GM10266 (cell line): ENCODE measurements at regions not wholly inside any gene's neighbourhood (a gene's known extent, or its start where the extent isn't known, plus 50 kb on each side); places are given as distances from the start of the nearest gene placed in this dataset.
A peak's percentile ranks its signal among the peaks of the same experiment; 100 is the strongest.

Experiments used
- DNase-seq: peaks from one replicate; pipeline ENCODE4 v3.0.0; 2012; ENCODE audit errors: extremely low spot score
- TF ChIP-seq, protein P1 (sequence below): IDR thresholded peaks from 2 replicates; pipeline ENCODE4 v1.5.1; 2012; ENCODE audit warnings: mild to moderate bottlenecking, low read depth; ENCODE audit not compliant: control insufficient read depth, insufficient read depth; ENCODE audit errors: missing control alignments

DNA sequence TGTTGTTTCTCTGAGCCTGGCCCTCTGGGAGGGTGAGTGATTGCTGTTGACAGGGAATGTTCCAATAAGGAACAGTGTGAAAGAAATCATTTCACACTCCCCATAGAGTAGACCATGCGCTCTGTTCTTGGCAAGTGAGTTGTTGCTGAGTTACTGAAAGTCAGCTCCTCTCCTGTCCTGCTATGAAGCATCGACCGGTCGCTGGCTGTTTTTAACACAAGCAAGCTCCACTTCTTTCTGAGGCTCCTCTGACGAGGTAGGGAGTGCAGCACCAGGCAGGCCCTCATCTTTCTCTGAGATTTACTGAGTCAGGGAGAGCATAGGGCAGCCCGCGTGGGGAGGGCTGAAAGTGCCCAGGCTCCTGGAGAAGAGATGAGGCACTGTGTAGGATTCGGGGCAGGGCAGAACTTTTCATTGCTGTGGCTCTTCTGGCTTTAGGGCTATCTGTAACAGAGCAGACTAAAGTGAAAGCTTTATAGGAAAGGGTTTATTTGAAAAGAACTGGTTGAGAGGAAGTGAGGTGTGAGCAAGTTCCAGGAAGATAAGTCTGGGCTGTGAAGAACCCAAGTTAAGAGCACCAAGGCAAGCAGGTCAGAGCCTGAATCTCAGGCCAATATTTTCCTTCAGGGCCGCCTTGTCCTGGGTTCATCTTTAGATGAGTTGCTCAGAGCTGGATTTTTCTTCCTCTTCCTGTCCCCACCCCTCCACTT is 332.2 kb downstream of the CCSER2 start:
- no peak for DNase-seq
- TF ChIP-seq, protein P1, sequence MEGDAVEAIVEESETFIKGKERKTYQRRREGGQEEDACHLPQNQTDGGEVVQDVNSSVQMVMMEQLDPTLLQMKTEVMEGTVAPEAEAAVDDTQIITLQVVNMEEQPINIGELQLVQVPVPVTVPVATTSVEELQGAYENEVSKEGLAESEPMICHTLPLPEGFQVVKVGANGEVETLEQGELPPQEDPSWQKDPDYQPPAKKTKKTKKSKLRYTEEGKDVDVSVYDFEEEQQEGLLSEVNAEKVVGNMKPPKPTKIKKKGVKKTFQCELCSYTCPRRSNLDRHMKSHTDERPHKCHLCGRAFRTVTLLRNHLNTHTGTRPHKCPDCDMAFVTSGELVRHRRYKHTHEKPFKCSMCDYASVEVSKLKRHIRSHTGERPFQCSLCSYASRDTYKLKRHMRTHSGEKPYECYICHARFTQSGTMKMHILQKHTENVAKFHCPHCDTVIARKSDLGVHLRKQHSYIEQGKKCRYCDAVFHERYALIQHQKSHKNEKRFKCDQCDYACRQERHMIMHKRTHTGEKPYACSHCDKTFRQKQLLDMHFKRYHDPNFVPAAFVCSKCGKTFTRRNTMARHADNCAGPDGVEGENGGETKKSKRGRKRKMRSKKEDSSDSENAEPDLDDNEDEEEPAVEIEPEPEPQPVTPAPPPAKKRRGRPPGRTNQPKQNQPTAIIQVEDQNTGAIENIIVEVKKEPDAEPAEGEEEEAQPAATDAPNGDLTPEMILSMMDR, result no peak

DNA sequence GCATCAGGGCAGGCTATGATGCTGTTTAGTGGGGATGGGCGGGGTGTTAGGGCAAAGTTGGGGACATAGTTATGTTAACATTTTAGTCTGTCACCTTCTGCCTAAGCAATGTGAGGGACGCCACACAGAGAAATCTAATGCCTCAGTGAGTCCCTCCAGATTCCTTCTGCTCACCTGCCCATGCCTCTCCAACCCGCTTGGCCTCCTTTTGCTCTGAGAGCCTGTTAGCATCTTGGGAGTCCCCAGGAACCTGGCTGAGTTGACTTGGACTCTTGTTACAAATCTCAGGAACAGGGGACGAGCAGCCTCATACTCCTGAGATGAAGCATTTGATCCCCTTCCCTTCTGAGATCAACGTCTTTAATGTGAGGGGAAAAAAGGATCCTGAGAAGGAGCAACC is 336.8 kb downstream of the CCSER2 start:
- no peak for DNase-seq
- TF ChIP-seq, protein P1, result no peak

DNA sequence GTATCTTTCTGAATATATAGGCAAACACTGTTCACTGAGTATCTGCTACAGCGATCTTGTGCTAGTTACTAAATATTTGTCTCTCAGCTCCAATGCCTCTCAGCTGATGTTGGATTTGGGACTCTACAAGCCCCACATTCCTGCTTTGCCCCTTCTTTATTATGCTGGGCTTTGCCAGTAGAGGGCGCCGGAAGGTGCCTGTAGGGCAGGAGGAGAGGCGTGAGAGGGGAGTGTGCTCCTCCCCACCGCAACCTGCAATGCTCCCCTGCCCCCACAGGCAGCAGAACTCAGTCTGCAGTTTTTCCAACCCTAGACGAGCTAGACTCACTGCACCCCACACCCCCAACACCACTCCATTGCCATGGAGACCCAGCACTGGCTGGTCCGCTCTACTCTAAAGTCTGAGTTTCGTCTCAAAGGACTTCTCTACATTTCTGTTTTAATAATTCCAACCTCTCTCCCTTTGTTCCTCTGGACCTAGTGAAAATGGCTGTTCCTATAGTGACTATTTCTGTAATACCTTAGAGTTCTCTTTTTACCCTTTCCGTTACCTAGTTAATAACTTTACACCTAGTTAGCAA is 337.6 kb downstream of the CCSER2 start:
- DNase-seq, result peak; percentile 33
- TF ChIP-seq, protein P1, result peak; percentile 76

DNA sequence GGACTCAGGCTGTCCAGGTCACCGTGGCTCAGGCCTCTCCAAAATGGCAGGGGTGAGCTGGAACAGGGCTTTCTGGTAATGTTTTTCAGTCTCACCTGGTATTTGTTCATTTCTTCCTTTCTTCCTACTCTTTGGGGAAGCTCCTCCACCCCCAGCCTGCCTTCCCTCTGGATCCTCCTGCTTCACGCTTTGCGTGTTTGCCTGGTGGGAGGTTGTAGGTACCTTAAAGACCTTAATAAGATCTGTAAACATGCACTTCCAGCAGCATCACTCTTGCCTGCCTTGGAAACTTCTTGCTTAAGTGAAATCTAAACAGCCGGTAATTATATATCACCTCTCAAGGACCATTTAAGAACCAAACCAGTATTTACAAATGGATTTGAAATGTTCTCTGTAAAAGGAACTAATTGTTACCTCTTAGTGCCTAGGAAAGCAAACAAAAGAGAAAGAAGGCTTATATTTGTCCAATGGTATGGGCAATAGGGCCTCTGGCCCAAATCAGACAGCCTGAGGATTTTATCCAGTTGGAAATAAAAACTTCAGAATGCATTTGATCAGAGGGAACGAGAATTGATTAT is 339.9 kb downstream of the CCSER2 start:
- no peak for DNase-seq

DNA sequence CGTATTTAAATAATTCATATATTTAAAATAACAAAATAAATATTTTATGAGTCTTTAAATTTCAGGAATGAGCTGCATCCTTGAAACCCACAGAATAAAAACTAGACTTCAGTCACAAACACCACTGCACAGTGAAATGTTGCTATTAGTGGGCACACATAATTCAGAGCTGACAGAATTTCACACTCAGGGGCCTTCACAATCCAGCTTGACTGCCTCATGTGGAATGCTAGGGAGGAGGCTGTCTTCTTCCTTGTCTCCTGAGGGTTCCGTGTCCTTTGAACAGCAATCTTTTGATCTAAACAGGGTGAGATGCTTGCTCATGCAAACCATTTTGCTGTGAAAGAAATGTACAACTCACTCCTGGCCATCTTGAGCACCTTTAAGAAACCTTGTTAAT is 346.7 kb downstream of the CCSER2 start:
- no peak for DNase-seq
- TF ChIP-seq, protein P1, result no peak

More for the DNA sequence above, 339.9 kb downstream of the CCSER2 start:
- TF ChIP-seq, protein P1, result no peak

DNA sequence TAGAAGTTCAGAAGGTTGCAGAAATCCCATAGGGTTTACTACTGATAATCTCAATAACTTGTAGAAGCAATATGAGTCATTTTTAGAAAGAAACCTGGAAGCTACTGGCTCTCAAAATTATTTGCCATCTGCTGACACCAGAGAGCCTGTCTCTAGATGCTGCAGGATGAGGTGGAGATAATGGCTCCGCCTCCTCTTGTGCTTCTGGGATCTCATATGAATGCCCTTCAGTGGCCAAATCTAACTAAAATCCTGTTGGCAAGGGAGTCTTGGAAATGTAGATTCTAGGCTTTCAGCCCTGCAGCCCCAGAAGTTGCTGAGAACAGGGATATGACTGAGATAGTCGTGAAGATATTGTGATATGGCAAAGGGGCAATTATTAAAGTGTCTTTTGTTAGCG is 348.1 kb downstream of the CCSER2 start:
- no peak for DNase-seq
- TF ChIP-seq, protein P1, result no peak

DNA sequence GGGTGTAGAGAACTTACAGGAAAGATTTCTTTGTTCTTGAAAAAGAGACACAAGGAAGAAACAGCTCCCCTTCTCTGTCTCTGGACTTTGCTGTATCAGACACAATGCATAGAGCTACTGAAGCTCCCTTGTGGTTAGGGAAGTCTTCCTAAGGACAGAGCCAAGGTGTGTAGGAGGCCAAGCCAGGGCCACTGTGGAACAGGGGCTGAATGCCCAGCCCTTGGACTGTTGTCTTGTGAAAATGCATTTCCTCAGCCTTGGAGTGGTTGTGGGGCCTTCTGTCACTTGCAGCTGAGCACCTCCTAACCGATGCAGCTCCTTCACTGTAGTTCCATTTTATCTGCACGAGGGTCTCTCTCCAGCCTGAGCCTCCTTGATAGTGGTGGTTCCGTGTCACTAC is 353.4 kb downstream of the CCSER2 start:
- TF ChIP-seq, protein P1, result no peak
- no peak for DNase-seq
